ENCODE measurements at regions not wholly inside any gene's neighbourhood (a gene's known extent, or its start where the extent isn't known, plus 50 kb on each side); places are given as distances from the start of the nearest gene placed in this dataset.

DNA sequence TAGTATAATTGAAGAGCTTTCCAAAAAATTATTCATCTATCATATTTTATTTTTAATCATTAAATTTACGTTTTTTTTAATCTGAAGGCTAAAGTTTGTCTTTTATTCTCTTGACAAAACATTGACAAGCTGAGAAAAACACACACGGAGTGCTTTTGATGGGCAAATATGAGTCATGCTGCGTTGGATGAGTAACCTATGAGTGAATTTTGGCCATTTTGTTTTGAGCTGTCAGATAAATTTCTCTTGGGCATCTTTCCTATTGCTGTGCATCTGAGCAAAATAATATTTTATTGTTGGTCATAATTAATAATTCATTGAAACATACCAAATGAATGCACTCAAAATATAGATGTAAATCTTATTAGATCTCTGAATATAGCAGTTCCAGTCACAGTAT is 1144.1 kb upstream of the ADGRL2 start:
- H3K27ac ChIP-seq = no peak overlapping the region
- intact Hi-C loops (cut with DNase I) = no loop called here
- no peak for DNase-seq
- H3K4me1 ChIP-seq = peaks cover 0 to 8% (median 0%) of the 10 kb centered on the region in 4 donors
- WGBS, 2 donors = 20 to 55% methylated on average over 3 of the region's 3 CpGs
- no peaks in the 10 kb centered on the region for H3K27me3 ChIP-seq
- H3K9me3 ChIP-seq = no peaks in the 10 kb centered on the region
- no peak for TF ChIP-seq POLR2AphosphoS5 (IDR thresholded peaks at IDR 0.05)
- no peak for TF ChIP-seq POLR2A (IDR thresholded peaks at IDR 0.05)
- TF ChIP-seq, protein P1, sequence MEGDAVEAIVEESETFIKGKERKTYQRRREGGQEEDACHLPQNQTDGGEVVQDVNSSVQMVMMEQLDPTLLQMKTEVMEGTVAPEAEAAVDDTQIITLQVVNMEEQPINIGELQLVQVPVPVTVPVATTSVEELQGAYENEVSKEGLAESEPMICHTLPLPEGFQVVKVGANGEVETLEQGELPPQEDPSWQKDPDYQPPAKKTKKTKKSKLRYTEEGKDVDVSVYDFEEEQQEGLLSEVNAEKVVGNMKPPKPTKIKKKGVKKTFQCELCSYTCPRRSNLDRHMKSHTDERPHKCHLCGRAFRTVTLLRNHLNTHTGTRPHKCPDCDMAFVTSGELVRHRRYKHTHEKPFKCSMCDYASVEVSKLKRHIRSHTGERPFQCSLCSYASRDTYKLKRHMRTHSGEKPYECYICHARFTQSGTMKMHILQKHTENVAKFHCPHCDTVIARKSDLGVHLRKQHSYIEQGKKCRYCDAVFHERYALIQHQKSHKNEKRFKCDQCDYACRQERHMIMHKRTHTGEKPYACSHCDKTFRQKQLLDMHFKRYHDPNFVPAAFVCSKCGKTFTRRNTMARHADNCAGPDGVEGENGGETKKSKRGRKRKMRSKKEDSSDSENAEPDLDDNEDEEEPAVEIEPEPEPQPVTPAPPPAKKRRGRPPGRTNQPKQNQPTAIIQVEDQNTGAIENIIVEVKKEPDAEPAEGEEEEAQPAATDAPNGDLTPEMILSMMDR (IDR thresholded peaks at IDR 0.05) = no peak
- TF ChIP-seq EP300 (IDR thresholded peaks at IDR 0.05) = no peak
- H3K36me3 ChIP-seq = no peaks in the 10 kb centered on the region
- no peak overlapping the region for H3K4me3 ChIP-seq

DNA sequence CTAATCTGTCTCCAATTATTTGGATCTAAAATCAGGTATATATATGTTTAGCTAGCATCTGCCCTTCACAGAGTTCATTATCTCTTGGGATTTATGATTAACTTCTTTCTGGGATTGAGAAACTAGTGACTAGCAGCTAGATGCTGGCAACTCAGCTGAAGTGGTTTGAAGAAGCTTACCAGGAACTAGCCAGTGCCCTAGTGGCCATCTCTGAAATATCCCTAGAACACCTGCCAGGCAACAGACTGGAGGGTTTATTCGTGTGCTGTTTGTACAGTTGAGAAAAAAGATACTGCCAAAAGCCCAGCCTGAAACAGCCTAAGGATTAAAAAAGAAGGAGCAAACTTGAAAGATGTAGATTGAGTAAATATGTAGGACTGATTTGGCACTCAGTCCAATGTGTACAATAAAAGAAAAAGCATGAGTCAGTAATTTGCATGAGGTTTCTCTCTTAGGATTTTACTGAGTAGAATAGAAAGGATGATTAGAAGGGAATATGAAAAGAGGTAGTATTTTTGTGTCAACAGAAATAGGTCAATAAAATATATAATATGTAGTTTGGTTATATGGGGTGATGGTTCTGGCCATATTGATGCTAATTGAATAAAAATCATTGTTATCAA is 1144.6 kb upstream of the ADGRL2 start:
- peaks cover 0 to 8% (median 0%) of the 10 kb centered on the region in 4 donors for H3K4me1 ChIP-seq
- H3K9me3 ChIP-seq = no peaks in the 10 kb centered on the region
- TF ChIP-seq EP300 (IDR thresholded peaks at IDR 0.05) (no peak), POLR2A (IDR thresholded peaks at IDR 0.05) (no peak), POLR2AphosphoS5 (IDR thresholded peaks at IDR 0.05) (no peak)
- TF ChIP-seq, protein P1 (IDR thresholded peaks at IDR 0.05) = no peak
- no peaks in the 10 kb centered on the region for H3K36me3 ChIP-seq
- no peak for DNase-seq
- H3K27ac ChIP-seq = no peak overlapping the region
- 8 to 56% methylated on average over 1 of the region's 1 CpG for WGBS, 2 donors
- intact Hi-C loops (cut with DNase I) = no loop called here
- H3K27me3 ChIP-seq = no peaks in the 10 kb centered on the region
- H3K4me3 ChIP-seq = no peak overlapping the region

DNA sequence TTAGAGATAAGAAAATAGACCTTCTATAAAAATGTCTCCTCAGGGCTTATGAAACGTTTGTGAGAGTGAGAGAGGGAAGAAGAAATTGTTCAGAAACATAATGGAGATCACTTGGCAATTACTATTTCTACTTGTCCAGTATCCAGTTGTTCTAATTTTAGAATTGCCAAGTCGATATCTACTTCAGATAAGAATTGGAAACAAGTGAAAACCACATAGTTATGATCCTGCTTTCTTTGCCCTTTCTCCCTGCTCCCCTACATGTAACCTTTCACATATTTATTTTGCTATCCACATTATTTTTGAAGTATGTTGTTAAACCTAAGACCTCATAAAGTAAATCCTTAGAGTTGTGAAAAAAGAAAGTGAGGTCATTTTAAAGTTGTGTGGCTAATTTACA is 1154.7 kb upstream of the ADGRL2 start:
- intact Hi-C loops (cut with DNase I) = no loop called here
- Histone ChIP-seq H3K4me3 (no peak overlapping the region), H3K9me3 (no peaks in the 10 kb centered on the region), H3K27me3 (no peaks in the 10 kb centered on the region), H3K36me3 (no peaks in the 10 kb centered on the region), H3K27ac (no peak overlapping the region), H3K4me1 (no peaks in the 10 kb centered on the region)
- TF ChIP-seq, protein P1 (IDR thresholded peaks at IDR 0.05) = no peak
- TF ChIP-seq POLR2A (IDR thresholded peaks at IDR 0.05) (no peak), POLR2AphosphoS5 (IDR thresholded peaks at IDR 0.05) (no peak), EP300 (IDR thresholded peaks at IDR 0.05) (no peak)
- DNase-seq = no peak
- 19 to 57% methylated on average over 2 of the region's 2 CpGs for WGBS, 2 donors

DNA sequence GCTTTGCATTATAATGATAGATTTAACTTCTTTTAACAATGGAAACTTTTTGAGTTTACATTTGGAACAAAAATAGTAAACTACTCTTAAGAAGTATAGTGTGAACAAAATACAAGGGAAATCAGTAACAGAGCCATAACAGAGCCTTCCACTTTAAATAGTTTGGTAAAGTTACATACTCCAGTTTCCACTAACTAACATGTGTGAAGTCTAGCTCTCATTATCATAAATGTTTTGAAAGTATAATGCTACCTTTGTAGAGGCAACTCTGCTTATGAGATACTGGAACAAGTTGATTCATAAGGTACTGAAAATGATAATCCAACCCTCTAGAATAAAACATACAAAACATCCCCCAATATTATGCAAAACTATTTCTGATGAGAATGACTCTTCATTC is 1155.1 kb upstream of the ADGRL2 start:
- no peaks in the 10 kb centered on the region for H3K36me3 ChIP-seq
- no peaks in the 10 kb centered on the region for H3K4me1 ChIP-seq
- DNase-seq = no peak
- TF ChIP-seq EP300 (IDR thresholded peaks at IDR 0.05) = no peak
- H3K27me3 ChIP-seq = no peaks in the 10 kb centered on the region
- no peaks in the 10 kb centered on the region for H3K9me3 ChIP-seq
- no peak overlapping the region for H3K4me3 ChIP-seq
- no peak overlapping the region for H3K27ac ChIP-seq
- intact Hi-C loops (cut with DNase I) = no loop called here

DNA sequence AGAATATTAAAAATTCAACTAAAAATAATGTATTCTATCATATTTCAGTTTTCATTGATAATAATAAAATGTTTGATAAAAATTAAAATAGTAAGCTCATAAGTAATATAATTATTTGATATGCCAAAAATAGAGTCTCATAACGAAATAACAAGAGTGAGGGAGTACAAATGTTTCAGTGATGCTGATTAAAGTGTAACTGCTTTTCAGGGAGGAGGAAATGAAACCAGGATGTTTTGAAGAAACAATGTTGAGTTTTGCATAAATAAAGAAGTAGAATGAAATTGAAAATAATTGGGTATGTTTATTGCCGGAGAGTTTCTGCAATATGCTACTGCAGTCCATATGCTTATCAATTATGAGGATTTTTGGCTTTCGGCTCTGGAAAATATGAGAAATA is 1159.8 kb upstream of the ADGRL2 start:
- no peaks in the 10 kb centered on the region for H3K4me1 ChIP-seq
- no peak for DNase-seq
- TF ChIP-seq, protein P1 (IDR thresholded peaks at IDR 0.05) = no peak
- no peak for TF ChIP-seq POLR2A (IDR thresholded peaks at IDR 0.05)
- no peak for TF ChIP-seq POLR2AphosphoS5 (IDR thresholded peaks at IDR 0.05)
- no peak for TF ChIP-seq EP300 (IDR thresholded peaks at IDR 0.05)
- H3K27me3 ChIP-seq = no peaks in the 10 kb centered on the region
- WGBS, 2 donors = 80 to 81% methylated on average over 3 of the region's 3 CpGs
- H3K4me3 ChIP-seq = no peak overlapping the region
- no peaks in the 10 kb centered on the region for H3K36me3 ChIP-seq
- intact Hi-C loops (cut with DNase I) = no loop called here
- H3K9me3 ChIP-seq = no peaks in the 10 kb centered on the region
- H3K27ac ChIP-seq = no peak overlapping the region

Data from sigmoid colon (tissue), 6 donors.